SK-N-SH (cell line): ENCODE measurements at regions not wholly inside any gene's neighbourhood (a gene's known extent, or its start where the extent isn't known, plus 50 kb on each side); places are given as distances from the start of the nearest gene placed in this dataset.

Source experiments
- CTCF ChIA-PET: fragments of 300-600, 350-600 bp; formaldehyde crosslinking; extraction: SDS; loops from one replicate; lab custom pipeline; 2021; lab: Yijun Ruan, JAX
- POLR2A ChIA-PET: fragments of 350-600 bp; sonication (Branson Sonifier 250); formaldehyde crosslinking; extraction: SDS; loops from one replicate; lab custom pipeline; 2020; ENCODE audit warnings: antibody characterized with exemption, inconsistent platforms; lab: Yijun Ruan, JAX
- DNase-seq: peaks from one replicate; pipeline ENCODE4 v3.0.0; 2012
- H2AFZ ChIP-seq: fragments of 200-600 bp; sonication (generic); 2 replicates; pipeline ENCODE4 v1.8.1; 2016; ENCODE audit warnings: antibody characterized with exemption, mild to moderate bottlenecking, low read depth
- H3F3A ChIP-seq: fragments of 200-600 bp; sonication (generic); replicated peaks from 2 replicates; pipeline ENCODE3; 2016; ENCODE audit warnings: antibody characterized with exemption, mild to moderate bottlenecking; ENCODE audit not compliant: insufficient read depth
- H3K27ac ChIP-seq, 2 experiments: fragments of 200-500 bp in 1 of 2; fragments of 200-600 bp in 1 of 2; sonication (Bioruptor generic) in 1 of 2; sonication (generic), shearing (Covaris generic) in 1 of 2; 2 replicates each; pipeline versions ENCODE4 v1.5.1 to v1.6.1; 2014 to 2016; ENCODE audit warnings: low read depth in 2 of 2, inconsistent platforms in 1 of 2, low read length in 1 of 2, mild to moderate bottlenecking in 1 of 2, mixed read lengths in 1 of 2
- H3K27me3 ChIP-seq: fragments of 200-600 bp; sonication (generic), shearing (Covaris generic); 2 replicates; pipeline ENCODE4 v1.6.1; 2016; ENCODE audit warnings: mixed run types; ENCODE audit not compliant: insufficient read depth
- H3K36me3 ChIP-seq, 2 experiments: fragments of 200-500 bp in 1 of 2; fragments of 200-600 bp in 1 of 2; sonication (Bioruptor generic) in 1 of 2; sonication (generic) in 1 of 2; replicated peaks in 1 of 2; 2 replicates each; pipeline versions ENCODE3 to v1.5.1; 2014 to 2016; ENCODE audit warnings: low read length in 1 of 2, mild to moderate bottlenecking in 1 of 2; ENCODE audit not compliant: insufficient read depth in 2 of 2, control insufficient read depth in 1 of 2
- H3K4me1 ChIP-seq, 2 experiments: fragments of 200-500 bp in 1 of 2; fragments of 200-600 bp in 1 of 2; sonication (Bioruptor generic) in 1 of 2; sonication (generic), shearing (Covaris generic) in 1 of 2; 2 replicates each; pipeline versions ENCODE4 v1.5.1 to v1.6.1; 2014 to 2016; ENCODE audit warnings: low read depth in 1 of 2, low read length in 1 of 2, mixed run types in 1 of 2; ENCODE audit not compliant: insufficient read depth in 2 of 2, control insufficient read depth in 1 of 2
- H3K4me2 ChIP-seq: fragments of 200-600 bp; sonication (generic), shearing (Covaris generic); 2 replicates; pipeline ENCODE4 v1.6.1; 2017; ENCODE audit warnings: mixed run types
- H3K4me3 ChIP-seq, 2 experiments: fragments of 200-500 bp in 1 of 2; fragments of 200-600 bp in 1 of 2; sonication (Bioruptor generic) in 1 of 2; sonication (generic), shearing (Covaris generic) in 1 of 2; 2 replicates each; pipeline versions ENCODE4 v1.5.1 to v1.8.1; 2014 to 2016; ENCODE audit warnings: low read depth in 2 of 2, inconsistent platforms in 1 of 2, low read length in 1 of 2, mild to moderate bottlenecking in 1 of 2, mixed read lengths in 1 of 2, moderate library complexity in 1 of 2
- H3K79me2 ChIP-seq: fragments of 200-600 bp; sonication (generic); 2 replicates; pipeline ENCODE4 v1.8.1; 2017; ENCODE audit warnings: mild to moderate bottlenecking; ENCODE audit not compliant: insufficient read depth
- H3K9ac ChIP-seq: fragments of 200-600 bp; sonication (generic); 2 replicates; pipeline ENCODE4 v1.6.1; 2017; ENCODE audit warnings: mixed run types
- H3K9me2 ChIP-seq: fragments of 200-600 bp; sonication (generic); 2 replicates; pipeline ENCODE4 v1.6.1; 2017; ENCODE audit warnings: mixed run types
- H3K9me3 ChIP-seq: fragments of 200-600 bp; sonication (generic); 2 replicates; pipeline ENCODE4 v1.6.1; 2017; ENCODE audit warnings: mixed run types, mild to moderate bottlenecking, moderate library complexity
- H4K20me1 ChIP-seq: fragments of 200-600 bp; sonication (generic); 2 replicates; pipeline ENCODE4 v1.6.1; 2017; ENCODE audit warnings: mild to moderate bottlenecking, mixed run types; ENCODE audit not compliant: insufficient read depth
- CTCF ChIP-seq: fragments of 200-600 bp; sonication (generic); IDR thresholded peaks from 2 replicates; pipeline ENCODE4 v1.6.1; 2017; ENCODE audit warnings: antibody characterized with exemption, mild to moderate bottlenecking, moderate library complexity
- ELF1 ChIP-seq: IDR thresholded peaks from 2 replicates; pipeline ENCODE4 v1.4.0; 2012
- EP300 ChIP-seq, 2 experiments: IDR thresholded peaks; 2 replicates each; pipeline versions ENCODE4 v1.4.0 to v1.6.1; 2012; ENCODE audit warnings: borderline replicate concordance in 1 of 2, low read depth in 1 of 2, low read length in 1 of 2
- EZH2phosphoT487 ChIP-seq: fragments of 200-600 bp; sonication (generic); IDR thresholded peaks from 2 replicates; pipeline ENCODE4 v1.6.1; 2017; ENCODE audit warnings: low read depth, mixed run types, mild to moderate bottlenecking, antibody characterized with exemption, moderate library complexity, borderline replicate concordance
- FOSL2 ChIP-seq: IDR thresholded peaks from 2 replicates; pipeline ENCODE4 v1.4.0; 2012; ENCODE audit warnings: low read depth, mild to moderate bottlenecking, moderate library complexity, borderline replicate concordance
- GATA2 ChIP-seq: sonication (generic); formaldehyde crosslinking; IDR thresholded peaks from 2 replicates; pipeline ENCODE4 v1.5.0; 2020; ENCODE audit warnings: mild to moderate bottlenecking, missing genetic modification reagents
- IRF3 ChIP-seq: fragments of 150-350 bp; IDR thresholded peaks from 2 replicates; pipeline ENCODE4 v1.6.1; 2016; ENCODE audit warnings: mild to moderate bottlenecking, low read depth, low read length
- JUND ChIP-seq: IDR thresholded peaks from 2 replicates; pipeline ENCODE4 v1.4.0; 2012
- MAX ChIP-seq: IDR thresholded peaks from 2 replicates; pipeline ENCODE4 v1.4.0; 2012; ENCODE audit warnings: low read depth
- NFIC ChIP-seq: IDR thresholded peaks from 2 replicates; pipeline ENCODE4 v1.4.0; 2012; ENCODE audit warnings: borderline replicate concordance
- NRF1 ChIP-seq: IDR thresholded peaks from 2 replicates; pipeline ENCODE4 v1.6.1; 2012; ENCODE audit warnings: low read depth, mild to moderate bottlenecking, low read length
- POLR2AphosphoS5 ChIP-seq: IDR thresholded peaks from 2 replicates; pipeline ENCODE4 v1.6.1; 2012; ENCODE audit warnings: low read depth, low read length
- RAD21 ChIP-seq: IDR thresholded peaks from 2 replicates; pipeline ENCODE4 v1.6.1; 2012; ENCODE audit warnings: mild to moderate bottlenecking, low read length
- RCOR1 ChIP-seq: fragments of 150-350 bp; IDR thresholded peaks from 2 replicates; pipeline ENCODE4 v1.6.1; 2017; ENCODE audit warnings: antibody characterized with exemption, low read length
- SIN3A ChIP-seq: IDR thresholded peaks from 2 replicates; pipeline ENCODE4 v1.6.1; 2012; ENCODE audit warnings: low read depth, mild to moderate bottlenecking, low read length, moderate library complexity, borderline replicate concordance
- SMC3 ChIP-seq: IDR thresholded peaks from 2 replicates; pipeline ENCODE4 v1.6.1; 2012; ENCODE audit warnings: low read depth, low read length, improper control_type of control experiment
- WGBS: methylation state at CpG from one replicate; pipeline ENCODE4 v1.1.6; 2017; ENCODE audit warnings: low lambda C conversion rate; 5-methylcytosine and 5-hydroxymethylcytosine counted together

DNA sequence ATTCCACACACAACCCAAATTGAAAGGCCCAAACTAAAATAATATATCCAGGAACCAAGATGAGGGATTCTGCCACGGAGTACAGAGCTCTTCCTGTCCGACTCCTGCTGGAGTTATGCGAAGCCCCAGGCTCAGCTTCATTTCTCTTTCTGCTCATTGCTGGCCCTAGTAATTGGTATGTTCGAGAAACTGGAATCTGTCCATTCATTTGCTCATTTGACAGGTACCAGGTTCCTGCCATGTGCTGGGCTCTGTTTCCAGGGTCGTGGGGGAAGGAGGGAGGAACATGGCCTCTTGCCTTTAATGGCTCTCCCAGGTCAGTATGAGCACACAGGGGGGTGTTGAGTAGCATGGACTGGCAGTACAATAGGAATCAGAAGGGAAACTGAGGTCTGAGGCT is 179.2 kb upstream of the SHH start:
- POLR2A ChIA-PET: no interaction called here

DNA sequence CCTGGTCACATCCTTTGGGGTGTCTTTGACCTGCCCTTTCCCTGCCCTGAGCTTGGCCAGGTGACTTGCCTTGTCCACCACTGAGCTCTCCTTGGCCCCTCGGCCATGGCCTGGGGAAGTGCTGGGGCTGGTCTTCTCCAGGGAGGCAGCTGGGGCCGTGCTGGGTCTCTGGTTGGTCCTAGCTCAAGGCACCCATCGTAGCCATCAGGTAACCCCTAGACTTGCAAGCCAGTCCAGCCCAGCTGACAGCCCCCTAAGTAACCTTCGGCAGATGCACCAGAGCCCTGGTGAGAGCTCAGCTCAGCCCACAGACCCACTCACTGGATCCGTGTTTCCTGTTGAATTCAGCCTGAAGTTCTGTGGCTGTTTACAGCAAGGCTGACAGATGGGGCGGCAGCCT is 176.2 kb upstream of the SHH start:
- WGBS: 6% methylated on average over 3 of the region's 6 CpGs
- peak; percentile 7 for DNase-seq
- Histone ChIP-seq H2AFZ (no peak overlapping the region), H3K9me2 (no peaks in the 10 kb centered on the region), H3F3A (no peaks in the 10 kb centered on the region), H3K36me3 (no peaks in the 10 kb centered on the region), H3K27ac (no peak overlapping the region), H4K20me1 (no peaks in the 10 kb centered on the region), H3K4me2 (no peak overlapping the region)
- ChIA-PET POLR2A (no interaction called here), CTCF (no interaction called here)
- TF ChIP-seq MAX: no peak
- no peak for TF ChIP-seq IRF3
- no peak for TF ChIP-seq NRF1
- TF ChIP-seq, all 33 proteins: peak for 0
- Histone ChIP-seq H3K9ac (no peak overlapping the region), H3K4me3 (no peak overlapping the region), H3K79me2 (no peaks in the 10 kb centered on the region), H3K4me1 (no peaks in the 10 kb centered on the region), H3K27me3 (peaks cover 82% of the 10 kb centered on the region), H3K9me3 (no peaks in the 10 kb centered on the region)

More for the DNA sequence above, 179.2 kb upstream of the SHH start:
- Histone ChIP-seq H3K9me3 (no peaks in the 10 kb centered on the region), H3K9me2 (no peaks in the 10 kb centered on the region), H3K27ac (no peak overlapping the region), H3K4me1 (no peaks in the 10 kb centered on the region), H3K9ac (no peak overlapping the region), H3K4me3 (no peak overlapping the region), H3K27me3 (peaks cover 82% of the 10 kb centered on the region), H3K79me2 (no peaks in the 10 kb centered on the region), H2AFZ (no peak overlapping the region), H4K20me1 (no peaks in the 10 kb centered on the region), H3F3A (no peaks in the 10 kb centered on the region), H3K36me3 (no peaks in the 10 kb centered on the region), H3K4me2 (no peak overlapping the region)
- TF ChIP-seq EP300 (IDR thresholded peaks at IDR 0.05; ENCODE audit: borderline replicate concordance in 1 of 2, low read depth in 1 of 2, low read length in 1 of 2) (no peak), RAD21 (no peak), FOSL2 (no peak), NFIC (no peak), JUND (no peak), EZH2phosphoT487 (no peak)
- no peak for DNase-seq
- WGBS: 13% methylated on average over 5 of the region's 5 CpGs
- CTCF ChIA-PET: no interaction called here

GRCh38 chr7:155987681-155988235 is 175.5 kb upstream of the SHH start:
- peaks cover 82% of the 10 kb centered on the region for H3K27me3 ChIP-seq
- TF ChIP-seq CTCF (no peak), POLR2AphosphoS5 (no peak), SMC3 (no peak), SIN3A (no peak), GATA2 (no peak), RCOR1 (no peak), IRF3 (no peak), JUND (no peak), ELF1 (no peak)
- TF ChIP-seq, all 33 proteins: peak for 0
- no peak for DNase-seq
- 4% methylated on average over 5 of the region's 5 CpGs for WGBS
- no peaks in the 10 kb centered on the region for H3K4me1 ChIP-seq
- no peak overlapping the region for H3K27ac ChIP-seq
- H4K20me1 ChIP-seq: no peaks in the 10 kb centered on the region
- no peaks in the 10 kb centered on the region for H3K9me2 ChIP-seq
- H3K79me2 ChIP-seq: no peaks in the 10 kb centered on the region
- no peak overlapping the region for H3K4me3 ChIP-seq
- no peaks in the 10 kb centered on the region for H3F3A ChIP-seq
- H3K36me3 ChIP-seq: no peaks in the 10 kb centered on the region
- H3K9me3 ChIP-seq: no peaks in the 10 kb centered on the region
- ChIA-PET CTCF (no interaction called here), POLR2A (no interaction called here)
- no peak overlapping the region for H3K9ac ChIP-seq
- no peak overlapping the region for H3K4me2 ChIP-seq
- no peak overlapping the region for H2AFZ ChIP-seq
